Common myeloid progenitor, CD34-positive (primary cell): ENCODE measurements at regions not wholly inside any gene's neighbourhood (a gene's known extent, or its start where the extent isn't known, plus 50 kb on each side); places are given as distances from the start of the nearest gene placed in this dataset.

ENCODE experiments used
- CTCF ChIA-PET: fragments of 350-600 bp; sonication (Branson Sonifier 250); formaldehyde crosslinking; loops from one replicate; lab custom pipeline; 2021; ENCODE audit warnings: antibody characterized with exemption; lab: Charles Lee
- POLR2A ChIA-PET: fragments of 350-600 bp; sonication (Branson Sonifier 250); formaldehyde crosslinking; loops from one replicate; lab custom pipeline; 2021; ENCODE audit warnings: antibody characterized with exemption; lab: Charles Lee
- DNase-seq, 3 donors: peaks; one replicate each; pipeline versions ENCODE4 v3.0.0 to v3.0.0-alpha.2; 2013
- H3K27ac ChIP-seq, 2 experiments: 1 replicate in 1 of 2; 2 replicates in 1 of 2; pipeline ENCODE4 v1.7.0; 2013; ENCODE audit warnings: inconsistent platforms in 2 of 2, low read length in 2 of 2, mild to moderate bottlenecking in 2 of 2, low read depth in 1 of 2, moderate library complexity in 1 of 2; ENCODE audit not compliant: severe bottlenecking in 2 of 2, insufficient read depth in 1 of 2, poor library complexity in 1 of 2
- H3K27me3 ChIP-seq, 5 experiments: replicated peaks in 2 of 5; 1 replicate in 3 of 5; 2 replicates in 2 of 5; pipeline versions ENCODE4 v1.6.1 to v1.7.0; 2013; ENCODE audit warnings: low read length in 4 of 5, mild to moderate bottlenecking in 2 of 5, moderate library complexity in 2 of 5, inconsistent platforms in 1 of 5; ENCODE audit not compliant: insufficient read depth in 5 of 5, control insufficient read depth in 4 of 5
- H3K36me3 ChIP-seq, 4 experiments: 1 replicate in 2 of 4; 2 replicates in 2 of 4; pipeline versions ENCODE4 v1.6.1 to v1.7.0; 2013; ENCODE audit warnings: low read length in 3 of 4, control low read depth in 1 of 4, mild to moderate bottlenecking in 1 of 4; ENCODE audit not compliant: control insufficient read depth in 4 of 4, insufficient read depth in 4 of 4
- H3K4me1 ChIP-seq, 4 experiments: 1 replicate in 3 of 4; 2 replicates in 1 of 4; pipeline versions ENCODE4 v1.6.1 to v1.7.1; 2013; ENCODE audit warnings: low read length in 3 of 4, mild to moderate bottlenecking in 3 of 4, control low read depth in 1 of 4, inconsistent platforms in 1 of 4, moderate library complexity in 1 of 4; ENCODE audit not compliant: control insufficient read depth in 4 of 4, insufficient read depth in 4 of 4; ENCODE audit errors: control extremely low read depth in 1 of 4
- H3K4me3 ChIP-seq, 7 experiments: 1 replicate in 4 of 7; 2 replicates in 3 of 7; pipeline versions ENCODE4 v1.5.1 to v1.7.0; 2013; ENCODE audit warnings: mild to moderate bottlenecking in 7 of 7, low read length in 6 of 7, moderate library complexity in 6 of 7, inconsistent platforms in 2 of 7, low read depth in 2 of 7, control low read depth in 1 of 7; ENCODE audit not compliant: insufficient read depth in 4 of 7, control insufficient read depth in 1 of 7; ENCODE audit errors: extremely low read depth in 1 of 7
- H3K9me3 ChIP-seq, 5 experiments: 1 replicate in 4 of 5; 2 replicates in 1 of 5; pipeline versions ENCODE4 v1.6.1 to v1.7.1; 2013; ENCODE audit warnings: low read length in 4 of 5, mild to moderate bottlenecking in 2 of 5, inconsistent platforms in 1 of 5, low read depth in 1 of 5, moderate library complexity in 1 of 5; ENCODE audit not compliant: control insufficient read depth in 4 of 5, insufficient read depth in 2 of 5; ENCODE audit errors: control extremely low read depth in 1 of 5
- WGBS: methylation state at CpG from one replicate; pipeline ENCODE4 v1.1.5; 2013; ENCODE audit not compliant: insufficient coverage; 5-methylcytosine and 5-hydroxymethylcytosine counted together

DNA sequence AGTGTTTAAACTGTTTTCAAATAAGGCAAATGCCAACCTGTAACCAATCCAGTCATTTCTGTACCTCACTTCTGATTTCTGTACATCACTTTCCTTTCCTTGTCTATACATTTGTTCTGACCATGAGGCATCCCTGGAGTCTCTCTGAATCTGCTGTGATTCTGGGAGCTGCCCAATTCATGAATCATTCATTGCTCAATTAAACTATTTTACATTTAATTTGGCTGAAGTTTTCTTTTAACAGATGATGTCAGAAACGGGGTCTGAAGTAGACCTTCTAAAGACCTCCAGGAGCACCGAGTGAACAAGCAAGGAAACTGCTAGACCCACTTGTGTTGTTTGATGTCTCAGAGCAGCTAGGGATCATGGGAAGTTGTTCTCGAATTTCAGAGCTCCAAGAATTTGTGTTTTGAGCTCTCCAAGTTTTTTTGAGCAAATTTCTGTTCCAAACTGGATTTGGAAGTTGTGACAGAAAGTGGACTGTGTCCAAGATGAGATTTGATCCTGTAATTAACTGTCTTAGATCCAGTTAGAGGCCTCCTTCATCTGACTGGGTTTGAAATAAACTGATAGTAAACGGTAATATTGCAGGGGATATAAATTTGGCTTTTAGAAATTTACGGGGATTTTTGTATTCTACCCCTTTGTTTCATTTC lies 490.8 kb upstream of the ST8SIA4 start:
- Histone ChIP-seq H3K4me3 (no peak overlapping the region), H3K9me3 (no peaks in the 10 kb centered on the region), H3K36me3 (no peaks in the 10 kb centered on the region), H3K27me3 (no peaks in the 10 kb centered on the region), H3K4me1 (no peaks in the 10 kb centered on the region), H3K27ac (no peak overlapping the region)
- DNase-seq = no peak
- ChIA-PET POLR2A (no interaction called here), CTCF (no interaction called here)
- WGBS = 100% methylated on average over 4 of the region's 5 CpGs

- WGBS = 31% methylated on average over 3 of the region's 4 CpGs
- Histone ChIP-seq H3K9me3 (no peaks in the 10 kb centered on the region), H3K36me3 (no peaks in the 10 kb centered on the region), H3K27me3 (no peaks in the 10 kb centered on the region), H3K4me3 (no peak overlapping the region), H3K4me1 (no peaks in the 10 kb centered on the region), H3K27ac (no peak overlapping the region)
- peak; percentile 34 to 61 (median 60) for DNase-seq
- POLR2A ChIA-PET = no interaction called here
- CTCF ChIA-PET = interaction anchor here (0.6 to 1.5 kb wide), 6 partner anchors 9 to 960 kb away, joined by 3 to 5 read pairs (median 4); no protein-coding TSS in a partner anchor
Observed at GRCh38 chr5:101390151-101390908, 487.2 kb upstream of the ST8SIA4 start.

DNA sequence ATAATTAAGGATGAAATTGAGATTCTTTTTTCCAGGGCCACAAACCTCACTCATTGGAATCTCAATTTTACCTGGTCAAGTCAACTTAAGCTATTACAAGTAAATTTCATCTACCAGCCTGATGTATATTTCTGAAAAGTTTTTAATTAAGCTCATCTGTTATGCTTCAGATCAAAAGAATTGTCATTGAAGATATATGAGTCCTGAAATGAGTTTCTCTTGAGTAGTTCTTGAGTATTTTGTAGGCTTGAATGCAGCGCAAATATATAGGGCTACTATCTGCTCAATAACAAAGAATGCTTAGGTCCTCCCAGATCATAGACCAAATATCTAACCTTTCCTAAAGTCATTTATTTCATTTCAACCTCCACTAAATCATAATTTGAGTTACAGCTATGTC lies 482.2 kb upstream of the ST8SIA4 start:
- Histone ChIP-seq H3K4me3 (no peak overlapping the region), H3K4me1 (no peaks in the 10 kb centered on the region), H3K9me3 (peaks cover 0 to 1% (median 0%) of the 10 kb centered on the region in 5 experiments), H3K27ac (no peak overlapping the region), H3K27me3 (no peaks in the 10 kb centered on the region), H3K36me3 (no peaks in the 10 kb centered on the region)
- POLR2A ChIA-PET = no interaction called here
- no peak for DNase-seq
- WGBS = 100% methylated on average over 1 of the region's 1 CpG
- CTCF ChIA-PET = no interaction called here

- H3K9me3 ChIP-seq = no peaks in the 10 kb centered on the region
- H3K4me1 ChIP-seq = no peaks in the 10 kb centered on the region
- no peak overlapping the region for H3K4me3 ChIP-seq
- no peak for DNase-seq
- ChIA-PET POLR2A (no interaction called here), CTCF (no interaction called here)
- 69% methylated on average over 3 of the region's 8 CpGs for WGBS
- no peaks in the 10 kb centered on the region for H3K27me3 ChIP-seq
- H3K36me3 ChIP-seq = no peaks in the 10 kb centered on the region
- H3K27ac ChIP-seq = no peak overlapping the region
Observed at GRCh38 chr5:101370181-101370580, 467.1 kb upstream of the ST8SIA4 start.

- POLR2A ChIA-PET = no interaction called here
- H3K9me3 ChIP-seq = no peaks in the 10 kb centered on the region
- no peaks in the 10 kb centered on the region for H3K4me1 ChIP-seq
- WGBS = 0% methylated on average over 2 of the region's 4 CpGs
- H3K27me3 ChIP-seq = no peaks in the 10 kb centered on the region
- peak in 1 of 3 donors; percentile 0 for DNase-seq
- no peaks in the 10 kb centered on the region for H3K36me3 ChIP-seq
- H3K4me3 ChIP-seq = no peak overlapping the region
- H3K27ac ChIP-seq = no peak overlapping the region
- CTCF ChIA-PET = no interaction called here
Observed at GRCh38 chr5:101364469-101364868, 461.4 kb upstream of the ST8SIA4 start.

DNA sequence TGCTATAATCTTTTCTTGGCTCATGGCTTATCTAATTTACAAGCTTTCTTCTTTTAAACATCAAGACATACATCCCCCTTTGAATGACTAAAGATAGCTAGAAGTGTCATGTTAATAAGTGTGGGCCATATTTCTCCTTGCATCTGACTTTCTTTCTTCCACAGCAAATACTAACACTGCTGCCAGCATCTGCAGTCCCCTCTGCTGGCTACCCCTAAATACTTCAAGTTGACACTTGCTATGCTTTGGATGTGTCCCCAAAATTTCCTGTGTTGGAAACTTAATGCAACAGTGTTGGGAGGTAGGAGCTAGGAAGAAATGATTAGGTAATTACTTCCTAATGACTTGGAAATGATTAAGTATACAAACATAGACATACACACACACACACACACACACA lies 459.0 kb upstream of the ST8SIA4 start:
- H3K4me1 ChIP-seq = no peaks in the 10 kb centered on the region
- no peaks in the 10 kb centered on the region for H3K27me3 ChIP-seq
- no peaks in the 10 kb centered on the region for H3K9me3 ChIP-seq
- H3K36me3 ChIP-seq = no peaks in the 10 kb centered on the region
- ChIA-PET POLR2A (no interaction called here), CTCF (interaction anchor here (0.6 kb wide), 1 partner anchor 406 kb away, joined by 3 read pairs; no protein-coding TSS in a partner anchor)
- H3K27ac ChIP-seq = no peak overlapping the region
- H3K4me3 ChIP-seq = no peak overlapping the region
- no peak for DNase-seq

DNA sequence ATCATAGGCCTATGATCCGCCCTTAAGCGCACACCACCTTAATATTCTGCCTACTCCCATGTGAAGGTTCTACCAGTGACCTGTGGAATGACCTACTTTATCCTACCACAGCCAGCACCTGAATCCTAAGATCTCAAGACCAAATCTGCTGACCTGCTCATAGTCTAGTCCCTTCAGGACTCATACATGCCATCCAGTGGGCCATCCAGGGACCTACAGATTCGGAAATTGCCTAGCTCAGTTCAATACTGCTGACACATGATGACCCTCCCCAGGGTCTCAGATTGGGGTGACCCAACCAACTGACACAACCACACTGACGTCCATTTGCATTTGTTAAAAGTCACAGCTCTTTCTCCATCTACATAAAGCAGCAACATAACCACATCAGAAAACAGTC lies 443.8 kb upstream of the ST8SIA4 start:
- ChIA-PET CTCF (no interaction called here), POLR2A (no interaction called here)
- WGBS = 94% methylated on average over 2 of the region's 4 CpGs

More for the DNA sequence above, 443.8 kb upstream of the ST8SIA4 start:
- Histone ChIP-seq H3K9me3 (peaks cover 0 to 3% (median 0%) of the 10 kb centered on the region in 5 experiments), H3K4me3 (no peak overlapping the region), H3K4me1 (no peaks in the 10 kb centered on the region), H3K36me3 (no peaks in the 10 kb centered on the region), H3K27ac (no peak overlapping the region), H3K27me3 (no peaks in the 10 kb centered on the region)
- no peak for DNase-seq
